ENCODE measurements at regions not wholly inside any gene's neighbourhood (a gene's known extent, or its start where the extent isn't known, plus 50 kb on each side); places are given as distances from the start of the nearest gene placed in this dataset.

DNA sequence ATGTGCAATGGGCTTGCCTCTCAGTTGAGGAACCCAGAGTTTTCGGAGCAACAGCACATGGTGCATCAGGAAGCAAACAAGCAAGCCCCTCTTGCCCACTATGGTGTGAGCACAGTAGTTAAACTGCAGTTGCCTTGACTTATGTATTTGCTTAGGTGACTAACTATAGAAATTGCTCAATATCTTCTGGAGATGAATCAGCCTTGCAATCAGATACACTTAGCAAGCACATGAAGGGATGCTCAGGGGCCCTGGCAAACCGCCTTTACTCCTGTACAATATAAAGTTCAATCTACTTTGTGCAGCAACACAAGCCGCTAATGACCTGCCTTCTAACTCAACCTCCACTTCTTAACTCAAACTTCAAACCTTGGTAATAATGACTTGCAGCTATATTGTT is 581.7 kb upstream of the RIOK2 start:
- TF ChIP-seq, protein P1, sequence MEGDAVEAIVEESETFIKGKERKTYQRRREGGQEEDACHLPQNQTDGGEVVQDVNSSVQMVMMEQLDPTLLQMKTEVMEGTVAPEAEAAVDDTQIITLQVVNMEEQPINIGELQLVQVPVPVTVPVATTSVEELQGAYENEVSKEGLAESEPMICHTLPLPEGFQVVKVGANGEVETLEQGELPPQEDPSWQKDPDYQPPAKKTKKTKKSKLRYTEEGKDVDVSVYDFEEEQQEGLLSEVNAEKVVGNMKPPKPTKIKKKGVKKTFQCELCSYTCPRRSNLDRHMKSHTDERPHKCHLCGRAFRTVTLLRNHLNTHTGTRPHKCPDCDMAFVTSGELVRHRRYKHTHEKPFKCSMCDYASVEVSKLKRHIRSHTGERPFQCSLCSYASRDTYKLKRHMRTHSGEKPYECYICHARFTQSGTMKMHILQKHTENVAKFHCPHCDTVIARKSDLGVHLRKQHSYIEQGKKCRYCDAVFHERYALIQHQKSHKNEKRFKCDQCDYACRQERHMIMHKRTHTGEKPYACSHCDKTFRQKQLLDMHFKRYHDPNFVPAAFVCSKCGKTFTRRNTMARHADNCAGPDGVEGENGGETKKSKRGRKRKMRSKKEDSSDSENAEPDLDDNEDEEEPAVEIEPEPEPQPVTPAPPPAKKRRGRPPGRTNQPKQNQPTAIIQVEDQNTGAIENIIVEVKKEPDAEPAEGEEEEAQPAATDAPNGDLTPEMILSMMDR (IDR thresholded peaks at IDR 0.05), result no peak
- TF ChIP-seq, protein P2, sequence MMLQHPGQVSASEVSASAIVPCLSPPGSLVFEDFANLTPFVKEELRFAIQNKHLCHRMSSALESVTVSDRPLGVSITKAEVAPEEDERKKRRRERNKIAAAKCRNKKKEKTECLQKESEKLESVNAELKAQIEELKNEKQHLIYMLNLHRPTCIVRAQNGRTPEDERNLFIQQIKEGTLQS (CRISPR knock-in tag; conservative IDR thresholded peaks at IDR 0.05), result no peak
- TF ChIP-seq, protein P3, sequence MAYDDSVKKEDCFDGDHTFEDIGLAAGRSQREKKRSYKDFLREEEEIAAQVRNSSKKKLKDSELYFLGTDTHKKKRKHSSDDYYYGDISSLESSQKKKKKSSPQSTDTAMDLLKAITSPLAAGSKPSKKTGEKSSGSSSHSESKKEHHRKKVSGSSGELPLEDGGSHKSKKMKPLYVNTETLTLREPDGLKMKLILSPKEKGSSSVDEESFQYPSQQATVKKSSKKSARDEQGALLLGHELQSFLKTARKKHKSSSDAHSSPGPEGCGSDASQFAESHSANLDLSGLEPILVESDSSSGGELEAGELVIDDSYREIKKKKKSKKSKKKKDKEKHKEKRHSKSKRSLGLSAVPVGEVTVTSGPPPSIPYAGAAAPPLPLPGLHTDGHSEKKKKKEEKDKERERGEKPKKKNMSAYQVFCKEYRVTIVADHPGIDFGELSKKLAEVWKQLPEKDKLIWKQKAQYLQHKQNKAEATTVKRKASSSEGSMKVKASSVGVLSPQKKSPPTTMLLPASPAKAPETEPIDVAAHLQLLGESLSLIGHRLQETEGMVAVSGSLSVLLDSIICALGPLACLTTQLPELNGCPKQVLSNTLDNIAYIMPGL (CRISPR knock-in tag; IDR thresholded peaks at IDR 0.05), result no peak
- no peak for TF ChIP-seq SP1 (CRISPR knock-in tag; conservative IDR thresholded peaks at IDR 0.05)

Data from WTC11 (cell line).